Effector memory CD8-positive, alpha-beta T cell (primary cell): ENCODE measurements at regions not wholly inside any gene's neighbourhood (a gene's known extent, or its start where the extent isn't known, plus 50 kb on each side); places are given as distances from the start of the nearest gene placed in this dataset.

Experiments used
- ATAC-seq: fragments of 150-1000 bp; cut with Tn5 transposase; replicated peaks from 2 replicates; pipeline ENCODE4 v1.10.0; 2021; ENCODE audit warnings: mild to moderate bottlenecking, moderate library complexity
- DNase-seq, 3 experiments: peaks; one replicate each; pipeline ENCODE4 v3.0.0; 2021
- H3K27ac Mint-ChIP-seq, 2 donors: one replicate each; pipeline ENCODE4 v1.8.0; 2022; ENCODE audit warnings: mild to moderate bottlenecking in 2 of 2, mixed read lengths in 2 of 2, moderate library complexity in 2 of 2
- H3K27me3 Mint-ChIP-seq, 2 donors: one replicate each; pipeline ENCODE4 v1.8.0; 2022; ENCODE audit warnings: mixed read lengths in 2 of 2
- H3K36me3 Mint-ChIP-seq: one replicate; pipeline ENCODE4 v1.8.0; 2022; ENCODE audit warnings: mild to moderate bottlenecking, moderate library complexity, mixed read lengths; ENCODE audit not compliant: insufficient read depth
- H3K4me1 Mint-ChIP-seq, 2 donors: one replicate each; pipeline ENCODE4 v1.8.0; 2022; ENCODE audit warnings: low read depth in 2 of 2, mixed read lengths in 2 of 2
- H3K4me3 Mint-ChIP-seq, 2 donors: one replicate each; pipeline ENCODE4 v1.8.0; 2022; ENCODE audit warnings: mild to moderate bottlenecking in 2 of 2, mixed read lengths in 2 of 2, moderate library complexity in 2 of 2
- H3K9me3 Mint-ChIP-seq, 2 donors: one replicate each; pipeline ENCODE4 v1.8.0; 2022; ENCODE audit warnings: mixed read lengths in 2 of 2

GRCh38 chr9:81096625-81097024 is 592.7 kb downstream of the TLE1 start:
- Mint-ChIP-seq H3K27ac (no peak overlapping the region), H3K36me3 (no peaks in the 10 kb centered on the region), H3K4me1 (no peaks in the 10 kb centered on the region), H3K27me3 (no peaks in the 10 kb centered on the region), H3K4me3 (no peak overlapping the region), H3K9me3 (peaks cover 10 to 11% of the 10 kb centered on the region in 2 donors)
- DNase-seq (no peak), ATAC-seq (no peak)

DNA sequence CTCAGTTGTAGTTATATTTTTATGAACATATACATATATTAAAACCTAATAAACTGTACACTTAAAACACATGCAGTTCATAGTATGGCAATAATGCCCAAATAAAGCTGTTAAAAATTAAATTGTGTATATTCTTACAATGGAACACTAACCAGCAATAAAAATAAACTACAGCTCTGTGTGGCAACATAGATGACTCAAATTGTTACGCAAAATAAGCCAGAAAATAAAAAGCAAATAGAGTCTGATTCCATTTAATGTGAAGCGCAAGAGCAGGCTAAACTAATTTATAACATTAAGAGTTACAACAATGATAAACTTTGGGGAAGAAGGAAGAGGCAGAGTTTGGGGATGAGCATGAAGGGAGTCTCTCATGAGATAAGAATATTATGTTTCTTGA is 597.3 kb downstream of the TLE1 start:
- no peak overlapping the region for H3K4me3 Mint-ChIP-seq

GRCh38 chr9:81088341-81088740 is 601.0 kb downstream of the TLE1 start:
- no peaks in the 10 kb centered on the region for H3K4me1 Mint-ChIP-seq
- peaks cover 3 to 7% of the 10 kb centered on the region in 2 donors for H3K9me3 Mint-ChIP-seq
- no peaks in the 10 kb centered on the region for H3K36me3 Mint-ChIP-seq
- DNase-seq (no peak), ATAC-seq (no peak)
- no peaks in the 10 kb centered on the region for H3K27me3 Mint-ChIP-seq
- H3K4me3 Mint-ChIP-seq: no peak overlapping the region
- H3K27ac Mint-ChIP-seq: no peak overlapping the region

More for the DNA sequence above, 597.3 kb downstream of the TLE1 start:
- Mint-ChIP-seq H3K36me3 (no peaks in the 10 kb centered on the region), H3K27me3 (no peaks in the 10 kb centered on the region), H3K9me3 (peaks cover 3 to 10% of the 10 kb centered on the region in 2 donors), H3K27ac (no peak overlapping the region), H3K4me1 (no peaks in the 10 kb centered on the region)
- DNase-seq (no peak), ATAC-seq (no peak)

DNA sequence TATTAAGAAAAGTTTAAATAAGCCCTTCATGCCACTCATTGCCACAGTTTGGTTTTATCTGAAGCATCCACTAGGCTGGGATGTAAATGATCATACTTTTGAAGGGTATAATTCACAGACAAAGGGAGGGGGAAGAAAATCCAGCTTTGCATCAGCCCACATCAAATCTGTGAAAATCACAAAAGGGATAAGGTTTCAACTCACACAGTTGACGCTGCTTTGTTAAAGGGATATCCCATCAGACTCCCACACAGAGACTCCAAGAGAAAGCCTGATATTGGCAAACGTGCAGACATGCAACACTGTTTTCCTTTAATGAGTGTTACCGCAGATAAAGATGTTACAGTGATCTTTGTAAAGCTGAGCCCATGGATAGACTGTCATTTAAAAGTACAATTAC is 602.9 kb downstream of the TLE1 start:
- H3K9me3 Mint-ChIP-seq: peaks cover 0 to 8% of the 10 kb centered on the region in 2 donors
- H3K4me3 Mint-ChIP-seq: no peak overlapping the region
- no peaks in the 10 kb centered on the region for H3K27me3 Mint-ChIP-seq
- no peaks in the 10 kb centered on the region for H3K4me1 Mint-ChIP-seq
- H3K36me3 Mint-ChIP-seq: no peaks in the 10 kb centered on the region
- no peak for DNase-seq
- ATAC-seq: no peak
- no peak overlapping the region for H3K27ac Mint-ChIP-seq

DNA sequence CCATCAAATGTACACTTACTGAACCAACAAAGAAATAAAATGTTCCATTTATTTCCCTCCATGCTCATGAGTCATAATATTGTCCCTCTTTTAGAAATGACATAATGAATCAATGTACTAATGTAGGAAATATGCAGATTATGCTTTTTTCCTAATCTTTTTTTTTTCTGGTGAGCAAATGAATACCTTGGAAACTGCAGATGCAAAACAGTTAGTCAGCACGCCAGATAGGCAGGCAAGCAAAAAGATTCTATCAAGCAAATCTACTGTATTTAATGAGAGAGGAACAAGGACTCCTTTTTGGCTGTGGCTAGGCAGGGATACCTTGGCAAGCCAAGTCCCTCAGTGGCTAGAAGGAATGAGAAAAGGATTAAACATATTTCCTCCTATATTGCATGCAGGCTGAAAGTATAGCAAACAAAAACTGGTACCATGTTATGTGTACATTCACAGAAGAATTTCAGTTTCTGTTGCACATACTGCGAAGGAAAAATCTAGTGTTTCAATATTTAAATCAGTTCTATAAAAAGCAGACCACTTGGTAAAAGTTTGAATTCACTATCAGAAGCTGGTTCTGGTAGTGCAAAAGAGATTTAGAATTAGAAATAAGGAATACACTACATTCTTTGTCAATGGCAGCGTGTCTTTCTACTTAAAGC is 605.4 kb downstream of the TLE1 start:
- no peaks in the 10 kb centered on the region for H3K36me3 Mint-ChIP-seq
- peaks cover 0 to 13% of the 10 kb centered on the region in 2 donors for H3K9me3 Mint-ChIP-seq
- ATAC-seq (no peak), DNase-seq (no peak)
- no peak overlapping the region for H3K27ac Mint-ChIP-seq
- H3K4me3 Mint-ChIP-seq: no peak overlapping the region
- no peaks in the 10 kb centered on the region for H3K27me3 Mint-ChIP-seq
- no peaks in the 10 kb centered on the region for H3K4me1 Mint-ChIP-seq

GRCh38 chr9:81083067-81083466 is 606.3 kb downstream of the TLE1 start:
- H3K9me3 Mint-ChIP-seq: peaks cover 0 to 16% of the 10 kb centered on the region in 2 donors
- no peaks in the 10 kb centered on the region for H3K4me1 Mint-ChIP-seq
- no peaks in the 10 kb centered on the region for H3K36me3 Mint-ChIP-seq
- no peak overlapping the region for H3K4me3 Mint-ChIP-seq
- no peak for ATAC-seq
- DNase-seq: no peak
- H3K27me3 Mint-ChIP-seq: no peaks in the 10 kb centered on the region
- H3K27ac Mint-ChIP-seq: no peak overlapping the region

DNA sequence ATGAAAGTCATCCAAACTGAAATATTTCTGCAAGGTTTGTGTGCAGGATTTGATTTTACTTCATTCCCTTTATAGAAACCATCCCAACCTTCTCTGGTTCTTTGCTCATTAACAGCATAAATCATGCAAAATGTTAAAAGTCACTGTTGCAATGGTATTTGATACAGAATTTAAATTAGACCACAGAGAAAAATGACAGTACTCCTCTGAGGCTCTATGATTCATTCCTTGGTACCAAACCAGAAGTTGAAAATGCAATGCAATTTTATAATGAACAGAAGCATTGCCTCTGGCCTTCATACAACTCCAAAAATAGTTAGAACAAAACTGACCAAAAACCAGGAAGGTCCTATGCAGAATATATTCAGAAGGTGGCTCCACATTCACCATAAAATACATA is 607.1 kb downstream of the TLE1 start:
- H3K4me1 Mint-ChIP-seq: no peaks in the 10 kb centered on the region
- DNase-seq: no peak

DNA sequence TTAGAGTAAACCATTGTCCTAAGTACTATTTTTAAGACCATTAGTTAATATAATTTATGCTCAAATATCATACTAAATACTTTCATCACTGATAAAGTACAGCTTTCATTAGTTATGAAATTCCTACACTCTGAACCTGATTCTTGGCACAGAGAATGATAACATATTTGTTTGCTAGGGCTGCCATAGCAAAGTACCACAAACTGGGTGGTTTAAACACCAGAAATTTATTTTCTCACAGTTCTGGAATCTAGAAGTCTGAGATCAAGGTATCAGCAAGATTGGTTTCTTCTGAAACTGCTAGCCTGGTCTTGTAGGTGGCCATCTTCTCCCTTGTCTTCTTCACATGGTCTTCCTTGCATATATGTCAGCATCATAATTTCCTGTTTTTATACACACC is 608.4 kb downstream of the TLE1 start:
- Mint-ChIP-seq H3K27me3 (no peaks in the 10 kb centered on the region), H3K36me3 (no peaks in the 10 kb centered on the region), H3K4me1 (no peaks in the 10 kb centered on the region), H3K27ac (no peak overlapping the region), H3K9me3 (peaks cover 0 to 13% of the 10 kb centered on the region in 2 donors), H3K4me3 (no peak overlapping the region)
- DNase-seq (no peak), ATAC-seq (no peak)

More for the DNA sequence above, 607.1 kb downstream of the TLE1 start:
- ATAC-seq: no peak
- Mint-ChIP-seq H3K36me3 (no peaks in the 10 kb centered on the region), H3K9me3 (peaks cover 0 to 16% of the 10 kb centered on the region in 2 donors), H3K27me3 (no peaks in the 10 kb centered on the region), H3K4me3 (no peak overlapping the region), H3K27ac (no peak overlapping the region)

- DNase-seq (no peak), ATAC-seq (no peak)
- peaks cover 0 to 13% of the 10 kb centered on the region in 2 donors for H3K9me3 Mint-ChIP-seq
- no peaks in the 10 kb centered on the region for H3K27me3 Mint-ChIP-seq
- no peak overlapping the region for H3K4me3 Mint-ChIP-seq
- no peak overlapping the region for H3K27ac Mint-ChIP-seq
- H3K4me1 Mint-ChIP-seq: no peaks in the 10 kb centered on the region
- H3K36me3 Mint-ChIP-seq: no peaks in the 10 kb centered on the region
These were observed 609.2 kb downstream of the TLE1 start for GRCh38 chr9:81080185-81080584.

GRCh38 chr9:81079055-81079454 is 610.3 kb downstream of the TLE1 start:
- ATAC-seq (no peak), DNase-seq (no peak)
- no peaks in the 10 kb centered on the region for H3K36me3 Mint-ChIP-seq
- H3K4me3 Mint-ChIP-seq: no peak overlapping the region
- peaks cover 0 to 15% of the 10 kb centered on the region in 2 donors for H3K9me3 Mint-ChIP-seq
- no peaks in the 10 kb centered on the region for H3K4me1 Mint-ChIP-seq
- no peak overlapping the region for H3K27ac Mint-ChIP-seq
- no peaks in the 10 kb centered on the region for H3K27me3 Mint-ChIP-seq

DNA sequence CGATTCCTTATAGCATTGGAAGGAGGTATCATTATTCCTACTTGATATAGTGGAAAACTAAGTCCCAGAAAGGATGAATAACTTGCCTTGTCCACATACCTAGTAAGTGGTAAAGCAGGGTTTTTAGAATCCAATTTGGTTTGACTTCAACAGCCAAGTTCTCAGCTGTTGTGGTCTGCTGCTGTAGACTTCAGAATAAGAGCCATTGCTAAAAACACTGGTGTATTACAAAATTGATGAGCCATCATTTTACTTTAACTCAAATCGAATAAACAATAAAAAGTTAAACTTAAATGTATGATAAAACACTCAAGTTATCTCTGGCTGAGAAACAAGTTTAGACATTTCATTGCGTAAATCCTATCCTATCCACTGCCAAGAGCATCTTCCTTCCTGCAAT is 610.8 kb downstream of the TLE1 start:
- DNase-seq: no peak
- Mint-ChIP-seq H3K27me3 (no peaks in the 10 kb centered on the region), H3K36me3 (no peaks in the 10 kb centered on the region), H3K9me3 (peaks cover 0 to 15% of the 10 kb centered on the region in 2 donors), H3K4me1 (no peaks in the 10 kb centered on the region), H3K27ac (no peak overlapping the region), H3K4me3 (no peak overlapping the region)
- ATAC-seq: no peak

DNA sequence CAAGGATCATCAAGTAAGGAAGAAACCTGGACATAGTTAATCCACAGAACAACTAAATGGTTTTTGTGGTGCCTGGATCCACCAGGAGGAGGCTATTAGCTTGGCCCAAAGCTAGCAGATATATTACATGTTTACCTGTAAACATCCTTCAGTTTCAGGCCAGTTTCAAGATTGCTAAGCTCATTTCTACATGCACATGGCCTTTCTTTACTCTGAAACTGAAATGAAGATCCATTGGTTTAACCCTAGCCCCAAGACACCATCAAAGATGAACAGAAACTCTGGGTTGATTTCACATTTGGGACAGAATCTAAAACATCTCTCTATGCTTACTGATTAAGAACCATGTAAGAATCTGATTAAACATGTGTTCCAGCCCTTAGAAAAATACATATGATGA is 611.8 kb downstream of the TLE1 start:
- no peak for DNase-seq
- Mint-ChIP-seq H3K4me3 (no peak overlapping the region), H3K27me3 (no peaks in the 10 kb centered on the region), H3K36me3 (no peaks in the 10 kb centered on the region), H3K4me1 (no peaks in the 10 kb centered on the region), H3K27ac (no peak overlapping the region), H3K9me3 (peaks cover 0 to 12% of the 10 kb centered on the region in 2 donors)
- ATAC-seq: no peak

GRCh38 chr9:81076131-81076530 is 613.2 kb downstream of the TLE1 start:
- Mint-ChIP-seq H3K4me3 (no peak overlapping the region), H3K9me3 (peaks cover 0 to 12% of the 10 kb centered on the region in 2 donors), H3K36me3 (no peaks in the 10 kb centered on the region), H3K27ac (no peak overlapping the region), H3K27me3 (no peaks in the 10 kb centered on the region), H3K4me1 (no peaks in the 10 kb centered on the region)
- ATAC-seq (no peak), DNase-seq (no peak)

- H3K4me1 Mint-ChIP-seq: no peaks in the 10 kb centered on the region
- ATAC-seq (no peak), DNase-seq (no peak)
- H3K27me3 Mint-ChIP-seq: no peaks in the 10 kb centered on the region
- no peak overlapping the region for H3K27ac Mint-ChIP-seq
- H3K36me3 Mint-ChIP-seq: no peaks in the 10 kb centered on the region
- peaks cover 0 to 10% of the 10 kb centered on the region in 2 donors for H3K9me3 Mint-ChIP-seq
- no peak overlapping the region for H3K4me3 Mint-ChIP-seq
These were observed 615.1 kb downstream of the TLE1 start for GRCh38 chr9:81074221-81074620.
